Activated CD4-positive, alpha-beta T cell treated with anti-CD3 and anti-CD28 coated beads for 4 hours (primary cell): ENCODE measurements at regions not wholly inside any gene's neighbourhood (a gene's known extent, or its start where the extent isn't known, plus 50 kb on each side); places are given as distances from the start of the nearest gene placed in this dataset.
A peak's percentile ranks its signal among the peaks of the same experiment; 100 is the strongest.

Experiments used
- DNase-seq, 2 donors: peaks; one replicate each; pipeline ENCODE4 v3.0.0-alpha.2; 2020

GRCh38 chr9:109886041-109886440 is 106.0 kb downstream of the PALM2AKAP2 start:
- DNase-seq, result no peak

- DNase-seq, result no peak
Measured at GRCh38 chr9:109886617-109887016, 106.6 kb downstream of the PALM2AKAP2 start.

DNA sequence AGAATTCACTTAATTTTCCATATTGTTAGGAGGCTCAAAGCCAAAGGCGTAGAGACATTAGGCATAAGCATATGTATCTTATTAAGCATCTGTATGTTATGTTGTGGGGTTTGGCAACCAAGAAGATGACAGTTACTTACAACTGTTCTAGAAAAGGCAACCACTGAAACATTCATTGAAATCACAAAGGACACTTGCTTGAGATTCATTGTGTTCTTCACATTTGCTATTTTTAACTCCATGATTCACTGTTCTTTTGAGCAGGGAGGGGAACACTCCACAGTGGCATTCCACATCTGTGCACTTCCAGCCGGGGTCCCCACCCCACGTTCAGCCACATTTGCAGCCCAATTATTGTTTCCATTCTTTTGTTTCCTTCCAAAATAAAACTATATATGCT is 107.1 kb downstream of the PALM2AKAP2 start:
- no peak for DNase-seq

- no peak for DNase-seq
Measured at GRCh38 chr9:109888695-109889094, 108.7 kb downstream of the PALM2AKAP2 start.

DNA sequence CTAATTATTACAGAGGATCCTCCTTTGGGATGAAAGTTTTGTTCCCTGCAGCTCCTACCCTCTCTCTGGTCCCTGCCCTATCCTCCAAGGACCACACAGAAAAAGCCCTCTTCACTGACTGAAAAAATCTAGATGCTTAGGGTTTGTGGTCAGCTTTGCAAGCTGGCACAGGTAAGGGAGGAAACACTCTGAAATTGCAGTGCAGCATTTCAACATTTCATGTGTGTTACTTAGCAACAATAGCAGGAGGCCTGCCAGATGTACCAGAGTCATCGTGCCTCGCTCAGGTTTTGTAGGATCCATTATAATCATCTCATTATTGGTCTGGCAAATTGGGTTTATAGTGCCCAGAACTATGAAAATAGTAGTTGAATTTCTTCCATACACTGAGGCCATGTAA is 109.5 kb downstream of the PALM2AKAP2 start:
- DNase-seq, result no peak

GRCh38 chr9:109893241-109893640 is 113.2 kb downstream of the PALM2AKAP2 start:
- no peak for DNase-seq

DNA sequence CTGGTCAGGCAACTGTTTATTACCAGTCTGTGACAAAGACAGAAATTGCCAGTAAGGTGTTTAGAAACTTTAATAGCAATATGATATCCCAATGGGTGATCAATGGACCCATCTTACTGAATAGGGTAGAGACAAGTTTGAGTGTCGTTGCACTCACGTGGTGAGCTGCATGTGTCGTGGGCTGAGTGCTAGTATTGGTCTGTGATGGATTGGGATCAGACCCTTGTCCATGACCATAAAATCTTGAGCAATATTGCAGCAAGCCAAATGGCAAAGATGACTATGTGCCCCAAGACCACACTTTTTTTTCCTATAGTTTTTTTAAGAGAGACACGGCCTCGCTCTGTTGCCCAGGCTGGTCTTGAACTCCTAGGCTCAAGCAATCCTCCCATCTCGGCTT is 114.5 kb downstream of the PALM2AKAP2 start:
- DNase-seq, result no peak

- no peak for DNase-seq
Measured at GRCh38 chr9:109894921-109895758, 115.1 kb downstream of the PALM2AKAP2 start.

DNA sequence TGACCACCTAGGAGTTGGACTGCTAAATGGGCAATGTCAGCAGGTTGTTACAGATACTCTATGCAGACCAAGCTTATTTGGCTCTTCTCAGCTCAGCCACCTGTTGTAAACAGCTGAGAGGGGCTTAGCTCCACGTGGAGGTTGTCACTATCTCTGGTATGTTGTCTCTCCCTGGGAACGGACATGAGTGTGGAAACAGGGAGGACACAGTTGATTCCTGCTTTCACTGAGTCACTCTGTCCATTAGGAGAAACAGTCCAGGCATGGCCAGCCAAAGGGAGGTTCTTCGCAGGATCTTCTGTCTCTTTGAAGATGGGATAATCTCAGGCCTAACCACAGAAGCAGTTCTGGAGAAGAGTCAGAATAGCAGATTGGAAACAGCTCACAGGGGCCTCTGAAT is 121.2 kb downstream of the PALM2AKAP2 start:
- no peak for DNase-seq

GRCh38 chr9:109903515-109904138 is 123.6 kb downstream of the PALM2AKAP2 start:
- peak; percentile 54 to 58 for DNase-seq

DNA sequence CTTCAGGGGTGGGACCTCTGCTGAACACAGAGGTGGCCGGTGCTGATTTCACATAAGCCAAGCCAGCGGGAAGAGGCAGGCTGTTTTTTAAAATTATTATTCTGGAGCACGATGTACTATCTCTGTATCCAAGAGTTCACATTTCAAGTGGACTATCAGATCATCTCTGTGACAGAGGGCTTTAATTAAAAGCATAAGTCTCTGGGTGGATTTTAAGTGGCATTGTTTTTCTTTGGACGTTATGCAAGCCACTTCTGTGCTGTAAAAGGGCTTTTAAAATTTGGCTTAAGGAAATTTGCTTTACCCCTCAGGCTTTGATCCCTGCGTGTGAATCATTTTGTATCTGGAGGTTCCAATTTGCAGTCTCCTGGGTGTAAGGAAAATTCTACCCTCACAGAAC is 124.7 kb downstream of the PALM2AKAP2 start:
- DNase-seq, result no peak

DNA sequence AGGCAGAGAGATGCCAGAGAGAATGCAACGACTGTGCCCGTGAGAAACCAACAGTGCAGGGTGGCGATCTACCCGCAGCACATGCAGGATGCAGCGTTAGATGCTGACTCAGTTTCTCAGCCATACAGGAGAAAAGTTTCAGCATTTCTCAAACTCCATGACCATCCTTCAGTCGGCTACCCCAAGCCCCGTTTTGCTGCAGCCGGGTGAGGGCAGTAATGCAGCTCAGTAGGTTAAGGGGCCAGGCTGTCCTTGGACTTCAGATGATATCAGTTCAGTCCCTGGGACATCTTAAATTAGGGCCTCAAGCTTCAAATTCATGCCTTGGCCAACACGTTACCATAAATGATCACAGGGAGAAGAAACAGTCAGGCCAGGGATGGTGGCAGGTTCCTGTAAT is 125.5 kb downstream of the PALM2AKAP2 start:
- DNase-seq, result no peak

- no peak for DNase-seq
Measured at GRCh38 chr9:109906766-109907382, 126.9 kb downstream of the PALM2AKAP2 start.

DNA sequence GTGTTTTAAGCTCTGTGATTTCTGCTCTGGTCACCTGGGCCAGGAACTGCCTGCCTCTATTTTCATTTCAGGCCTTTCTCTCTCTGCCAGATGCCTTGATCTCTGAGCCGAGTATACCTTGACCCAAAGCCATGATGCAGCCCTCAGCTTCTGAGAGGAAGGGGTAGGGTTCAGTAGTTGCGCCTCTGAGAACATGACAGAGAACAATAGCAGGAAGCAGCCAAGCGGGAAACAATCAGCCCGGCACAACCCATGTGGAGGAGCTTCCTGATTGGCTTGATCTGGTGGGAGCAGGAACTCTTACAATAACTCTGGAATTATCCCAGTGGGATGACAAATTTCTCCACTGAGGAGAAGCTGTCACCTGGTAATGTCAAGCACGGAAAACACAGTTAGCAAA is 127.4 kb downstream of the PALM2AKAP2 start:
- DNase-seq, result no peak

GRCh38 chr9:109907810-109908458 is 127.9 kb downstream of the PALM2AKAP2 start:
- no peak for DNase-seq

- no peak for DNase-seq
Measured at GRCh38 chr9:109908459-109909390, 128.7 kb downstream of the PALM2AKAP2 start.

DNA sequence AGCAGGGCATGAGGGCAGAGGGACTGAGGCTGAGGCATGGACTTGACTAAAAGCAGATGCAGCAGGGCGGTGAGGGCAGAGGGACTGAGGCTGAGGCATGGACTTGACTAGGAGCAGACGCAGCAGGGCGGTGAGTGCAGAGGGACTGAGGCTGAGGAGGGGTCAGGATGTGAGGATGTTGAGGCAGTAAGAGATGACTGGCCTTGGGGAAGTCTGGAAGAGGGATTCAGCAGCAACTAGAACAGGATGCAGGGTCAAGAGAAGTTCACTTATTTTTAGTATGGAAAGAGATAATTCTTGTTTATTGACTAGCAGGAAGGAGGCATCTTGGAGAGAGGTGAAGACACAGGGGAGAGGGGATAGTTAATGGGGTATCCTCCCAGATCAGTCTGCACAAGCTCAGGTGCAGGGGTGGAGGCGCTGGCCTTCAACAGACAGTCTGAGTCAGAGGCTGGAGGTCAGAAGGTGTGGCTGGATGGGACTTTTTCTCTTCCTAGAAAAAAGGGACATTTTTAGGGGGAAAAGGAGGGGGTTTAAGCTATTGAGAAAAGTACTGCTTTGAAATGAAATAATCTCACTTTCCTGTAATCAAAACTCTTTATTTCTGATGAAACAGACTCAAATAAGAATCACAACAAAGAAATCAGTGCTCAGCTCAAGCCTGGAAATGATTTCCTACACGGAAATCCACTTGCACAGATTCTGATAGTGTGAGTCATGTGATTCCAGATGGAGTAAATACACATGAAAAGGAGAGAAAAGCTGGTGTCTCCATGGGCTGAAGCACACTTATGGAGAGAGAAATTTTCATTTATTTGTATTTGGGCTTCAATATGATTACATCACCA is 130.9 kb downstream of the PALM2AKAP2 start:
- DNase-seq, result no peak

DNA sequence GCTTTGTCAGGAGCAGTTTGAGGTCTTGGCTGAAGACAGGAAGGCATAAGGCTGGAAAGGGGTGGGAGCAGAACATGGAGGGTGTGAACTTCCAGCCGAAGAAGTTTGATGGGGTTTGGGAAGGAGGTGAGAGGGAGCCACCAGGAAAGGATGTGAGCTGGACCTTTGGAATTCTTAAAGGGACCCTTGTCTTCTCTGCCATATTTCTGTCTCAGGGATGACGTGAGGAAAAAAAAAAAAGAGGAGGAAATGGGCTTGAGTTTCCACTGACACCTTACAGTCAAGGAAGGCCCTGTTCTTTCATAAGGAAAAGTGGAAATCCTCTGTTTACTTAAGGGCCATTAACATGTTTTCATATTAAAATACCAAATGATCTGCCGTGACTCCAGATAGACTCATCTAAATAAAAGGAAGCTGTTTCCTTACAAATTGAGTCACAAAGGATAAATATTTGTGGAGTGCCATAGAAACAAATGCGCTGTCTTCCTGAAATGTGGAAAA is 132.1 kb downstream of the PALM2AKAP2 start:
- DNase-seq, result no peak

GRCh38 chr9:109912726-109913460 is 132.9 kb downstream of the PALM2AKAP2 start:
- DNase-seq, result no peak

DNA sequence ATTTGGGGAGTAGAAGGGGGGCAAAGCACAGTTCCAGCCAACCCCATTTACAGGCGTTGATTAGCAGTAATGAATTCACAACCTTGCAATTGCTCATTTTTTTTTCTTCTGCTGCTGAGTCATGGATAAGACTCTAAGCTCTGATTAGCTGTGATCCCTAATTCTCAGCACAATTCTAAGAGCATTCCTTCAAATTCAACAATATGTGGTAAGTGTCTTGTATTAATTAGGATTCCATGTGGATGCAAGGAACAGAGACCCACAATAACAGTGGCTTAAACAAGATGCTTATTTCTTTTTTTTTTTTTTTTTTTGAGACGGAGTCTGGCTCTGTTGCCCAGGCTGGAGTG is 133.4 kb downstream of the PALM2AKAP2 start:
- no peak for DNase-seq
